HEK293T (cell line): ENCODE measurements at regions not wholly inside any gene's neighbourhood (a gene's known extent, or its start where the extent isn't known, plus 50 kb on each side); places are given as distances from the start of the nearest gene placed in this dataset.
"Not testable (repeated sequence)": the region's sequence is repeated elsewhere in the genome, so short reads cannot be mapped to it uniquely, and the experiment has no call there.

Source experiments
- ARNT ChIP-seq: fragments of 450-650 bp; IDR thresholded peaks from 2 replicates; pipeline ENCODE4 v1.6.1; 2017; ENCODE audit warnings: mild to moderate bottlenecking
- PKNOX1 ChIP-seq: fragments of 450-650 bp; IDR thresholded peaks from 2 replicates; pipeline ENCODE4 v1.6.1; 2016
- TARDBP ChIP-seq: fragments of 450-650 bp; IDR thresholded peaks from 2 replicates; pipeline ENCODE4 v1.6.1; 2016

GRCh38 chr7:55722874-55723620 lies 139.5 kb downstream of the SEPTIN14 start:
- not testable (repeated sequence) for TF ChIP-seq ARNT, TARDBP, PKNOX1
